ENCODE measurements at regions not wholly inside any gene's neighbourhood (a gene's known extent, or its start where the extent isn't known, plus 50 kb on each side); places are given as distances from the start of the nearest gene placed in this dataset.

DNA sequence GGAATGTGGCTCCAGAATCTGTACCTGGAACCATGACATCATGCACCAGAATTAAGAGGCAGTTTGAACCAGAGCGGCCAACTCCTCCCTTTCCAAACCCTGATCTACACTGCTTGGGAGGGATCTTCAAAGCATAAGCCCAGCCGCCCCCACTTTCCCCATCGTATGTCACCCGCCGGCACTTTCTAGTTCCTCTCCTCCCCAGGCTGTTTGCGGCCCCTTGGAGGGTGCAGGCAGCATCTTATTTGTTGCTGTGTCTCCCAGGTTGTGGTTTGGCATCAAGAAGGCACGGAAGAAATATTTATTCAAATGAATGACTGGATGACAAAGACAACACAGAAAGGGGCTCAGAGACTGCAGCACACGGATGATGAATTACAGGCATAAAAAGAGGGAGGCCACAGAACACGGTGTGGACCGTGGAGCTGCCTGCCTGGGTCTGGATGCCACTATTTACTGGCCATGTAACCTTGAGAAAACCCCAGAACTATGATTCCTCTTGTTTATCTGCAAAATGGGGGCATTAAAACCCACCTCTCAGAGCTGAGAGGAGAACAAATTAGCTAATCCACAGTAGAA lies 305.8 kb downstream of the EIPR1 start (continued):
- TF ChIP-seq GABPA (IDR thresholded peaks at IDR 0.05; ENCODE audit: borderline replicate concordance, insufficient read depth, low read length) (no peak), BACH1 (IDR thresholded peaks at IDR 0.05; ENCODE audit: low read length) (no peak), TEAD4 (IDR thresholded peaks at IDR 0.05; ENCODE audit: low read depth, low read length) (no peak), CHD7 (IDR thresholded peaks at IDR 0.05; ENCODE audit: insufficient replicate concordance, low read length) (no peak), YY1 (IDR thresholded peaks at IDR 0.05; ENCODE audit: low read depth, low read length) (no peak)

Measured in H1 (cell line).